Limb (tissue), 2 donors: ENCODE measurements at regions not wholly inside any gene's neighbourhood (a gene's known extent, or its start where the extent isn't known, plus 50 kb on each side); places are given as distances from the start of the nearest gene placed in this dataset.
"Not testable (repeated sequence)": the region's sequence is repeated elsewhere in the genome, so short reads cannot be mapped to it uniquely, and the experiment has no call there.

Experiments used
- DNase-seq, 2 donors: peaks; one replicate each; pipeline ENCODE4 v3.0.0-alpha.2; 2016; ENCODE audit errors: extremely low spot score in 2 of 2

DNA sequence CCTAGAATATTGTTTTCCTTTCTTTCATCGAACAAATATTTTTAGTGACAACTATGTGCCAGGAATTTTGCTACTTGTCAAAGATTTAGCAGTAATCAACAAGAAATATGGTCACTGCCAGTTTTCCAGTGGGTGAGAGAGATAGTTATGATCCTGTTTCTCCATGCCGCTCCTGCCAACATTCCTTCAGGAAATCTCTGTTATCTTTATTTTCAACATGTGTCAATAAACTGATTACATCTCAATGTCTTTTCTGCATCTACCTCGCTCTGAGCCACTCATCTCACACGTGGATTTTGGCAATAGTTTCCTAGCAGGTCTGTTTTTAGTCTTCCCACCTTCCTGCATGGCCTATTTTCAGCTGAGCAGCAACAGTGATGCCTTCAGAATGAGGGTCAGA, 650.0 kb upstream of the STXBP6 start:
- DNase-seq, result no peak

DNA sequence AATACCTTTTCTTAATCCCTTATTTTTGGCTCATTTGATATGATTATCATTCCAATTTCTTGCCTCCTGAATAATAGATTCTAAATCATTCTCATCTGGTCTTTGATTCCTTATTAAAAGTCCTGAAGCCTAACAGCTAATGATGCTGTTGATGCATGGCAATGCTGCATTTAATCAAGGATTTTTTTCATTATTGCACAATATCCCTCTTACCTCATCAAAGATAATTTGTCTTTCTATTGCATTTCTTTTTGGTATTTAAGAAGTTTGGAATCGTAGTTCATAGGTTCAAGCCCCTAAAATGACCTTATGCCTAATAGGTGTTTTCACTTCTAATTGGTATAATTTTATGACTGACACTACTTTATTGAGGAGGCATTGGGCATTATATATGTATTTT, 648.2 kb upstream of the STXBP6 start:
- no peak for DNase-seq

DNA sequence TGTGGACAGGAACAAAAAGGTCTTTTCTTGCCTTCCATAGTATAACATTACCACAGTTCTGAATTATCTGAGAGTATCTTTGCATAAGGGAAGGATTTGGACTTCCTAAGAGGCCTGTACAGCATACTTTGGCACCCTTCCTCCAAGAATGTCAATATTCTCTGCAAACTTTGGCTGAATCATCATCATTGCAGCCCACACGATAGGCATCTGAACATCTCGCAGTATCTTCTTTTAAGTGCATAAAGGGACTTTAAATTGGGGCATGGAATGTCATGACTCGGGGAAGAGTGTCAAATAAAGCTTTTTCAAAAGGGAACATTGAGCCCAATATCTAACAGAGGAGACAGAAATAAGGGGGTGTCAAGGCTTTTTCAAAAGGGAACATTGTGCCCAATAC, 646.2 kb upstream of the STXBP6 start:
- DNase-seq, result no peak

DNA sequence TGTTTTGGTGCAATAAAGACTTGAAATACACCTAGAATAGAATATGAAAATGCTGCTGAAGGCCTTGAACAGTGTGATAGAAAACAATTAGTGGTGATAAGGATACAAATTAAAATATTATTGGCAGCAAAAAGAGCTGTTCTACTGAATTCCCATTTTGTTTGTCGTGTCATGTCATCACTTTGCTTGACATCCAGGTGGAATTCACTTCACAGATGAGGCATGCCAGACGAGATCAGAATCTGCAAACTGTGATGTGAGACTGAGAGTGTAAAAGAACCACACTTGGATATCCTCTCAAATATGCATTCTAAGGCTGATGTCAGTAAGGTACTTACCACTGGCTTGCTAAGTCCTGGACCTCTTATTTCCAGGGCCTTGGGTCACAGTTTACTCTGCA, 635.1 kb upstream of the STXBP6 start:
- no peak for DNase-seq

DNA sequence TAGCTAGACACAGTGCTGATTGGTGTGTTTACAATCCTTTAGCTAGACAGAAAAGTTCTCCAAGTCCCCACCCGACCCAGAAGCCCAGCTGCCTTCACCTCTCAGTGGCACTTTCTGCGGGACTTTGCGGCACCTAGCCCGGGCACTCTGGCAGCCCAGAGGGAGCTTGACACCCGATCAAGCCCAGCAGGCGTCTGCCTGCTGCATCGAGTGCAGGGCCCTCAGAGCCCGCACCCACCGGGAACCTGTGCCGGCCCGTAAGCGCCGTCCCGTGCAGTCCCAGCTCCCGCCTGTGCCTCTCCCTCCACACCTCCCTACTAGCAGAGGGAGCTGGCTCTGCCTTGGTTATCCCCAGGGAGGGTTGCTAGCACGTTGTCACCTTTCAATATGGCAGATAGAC, 631.0 kb upstream of the STXBP6 start:
- DNase-seq, result no peak

DNA sequence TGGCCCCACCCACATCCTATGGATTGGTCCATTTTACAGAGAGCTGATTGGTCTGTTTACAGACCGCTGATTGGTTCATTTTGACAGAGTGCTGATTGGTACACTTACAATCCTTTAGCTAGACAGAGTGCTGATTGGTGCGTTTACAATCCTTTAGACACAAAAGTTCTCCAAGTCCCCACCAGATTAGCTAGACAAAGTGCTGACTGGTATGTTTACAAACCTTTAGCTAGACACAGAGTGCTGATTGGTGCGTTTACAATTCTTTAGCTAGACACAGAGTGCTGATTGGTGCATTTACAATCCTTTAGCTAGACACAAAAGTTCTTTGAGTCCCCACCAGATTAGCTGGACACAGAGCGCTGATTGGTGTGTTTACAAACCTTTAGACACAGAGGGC, 630.6 kb upstream of the STXBP6 start:
- DNase-seq, result not testable (repeated sequence)

DNA sequence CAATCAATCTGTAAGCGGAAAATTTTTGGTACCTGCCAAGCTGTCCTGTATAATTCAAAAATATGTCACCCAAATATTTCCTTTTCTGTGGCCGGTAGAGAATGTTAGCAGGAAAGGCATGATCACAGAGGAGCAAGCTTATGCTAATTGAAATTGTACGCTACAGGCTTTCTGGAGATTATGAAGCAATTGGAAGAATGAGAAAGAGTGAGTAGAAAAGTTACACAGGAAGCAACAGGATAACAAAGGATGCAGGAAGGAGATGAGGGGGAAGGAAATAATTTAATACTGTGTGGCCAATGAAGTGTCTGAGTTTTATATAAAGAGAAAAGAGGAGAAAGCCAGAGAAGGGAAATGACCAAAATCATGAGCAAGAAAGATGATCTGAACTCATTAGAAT, 627.2 kb upstream of the STXBP6 start:
- no peak for DNase-seq

DNA sequence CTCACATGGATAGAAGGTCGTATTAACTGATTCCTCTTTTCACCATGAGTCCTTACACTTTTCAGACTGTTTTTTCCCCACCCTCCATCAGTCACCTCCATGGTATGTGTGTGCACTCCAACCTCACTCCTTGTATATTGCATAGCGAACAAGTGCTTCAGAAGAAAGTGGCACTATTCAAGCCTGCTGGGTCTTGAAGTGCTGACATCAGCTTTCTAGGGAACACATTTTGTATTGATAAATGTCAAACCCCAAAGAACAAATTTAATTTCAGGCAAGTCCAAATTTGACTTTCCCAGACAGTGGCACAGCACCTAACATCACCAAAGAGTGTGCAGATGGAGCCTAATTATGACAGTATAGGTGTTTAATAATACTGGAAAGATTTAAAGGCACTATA, 617.4 kb upstream of the STXBP6 start:
- no peak for DNase-seq

DNA sequence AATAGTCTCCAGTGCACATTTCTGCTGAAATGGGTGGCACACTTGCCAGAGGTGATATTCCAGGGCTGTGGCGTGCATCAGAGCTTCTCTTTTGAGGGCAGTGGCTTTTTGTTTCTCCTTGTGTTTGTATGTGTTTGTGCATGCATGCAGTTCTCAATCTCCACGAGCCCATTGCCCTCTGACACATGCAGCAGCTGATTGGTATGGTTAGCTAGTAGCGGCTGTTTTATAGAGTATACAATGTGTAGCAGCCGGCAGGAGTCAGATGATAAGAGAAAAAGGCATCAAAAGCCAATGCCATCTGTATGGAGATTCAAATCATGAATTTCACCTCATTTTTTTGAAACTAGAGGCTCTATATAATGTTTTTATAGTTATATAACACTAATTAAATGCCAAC, 616.9 kb upstream of the STXBP6 start:
- no peak for DNase-seq

DNA sequence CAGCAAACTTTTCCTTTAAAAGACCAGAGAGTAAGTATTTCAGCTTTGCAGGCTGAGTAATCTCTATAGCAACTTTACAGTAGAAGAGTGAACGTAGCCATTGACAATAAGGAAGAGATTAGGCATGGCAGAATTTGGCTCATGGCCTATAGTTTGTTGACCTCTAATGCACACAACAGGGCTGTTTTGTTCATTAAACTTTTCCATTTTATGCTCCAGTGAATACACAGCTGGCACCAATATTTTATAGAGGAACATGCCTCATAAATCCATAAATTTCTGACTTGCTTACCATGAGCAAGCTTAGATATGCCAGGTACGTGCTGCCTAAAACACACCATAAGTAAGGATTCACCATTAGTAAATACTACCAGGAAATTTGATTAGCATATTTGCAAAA, 609.0 kb upstream of the STXBP6 start:
- no peak for DNase-seq

DNA sequence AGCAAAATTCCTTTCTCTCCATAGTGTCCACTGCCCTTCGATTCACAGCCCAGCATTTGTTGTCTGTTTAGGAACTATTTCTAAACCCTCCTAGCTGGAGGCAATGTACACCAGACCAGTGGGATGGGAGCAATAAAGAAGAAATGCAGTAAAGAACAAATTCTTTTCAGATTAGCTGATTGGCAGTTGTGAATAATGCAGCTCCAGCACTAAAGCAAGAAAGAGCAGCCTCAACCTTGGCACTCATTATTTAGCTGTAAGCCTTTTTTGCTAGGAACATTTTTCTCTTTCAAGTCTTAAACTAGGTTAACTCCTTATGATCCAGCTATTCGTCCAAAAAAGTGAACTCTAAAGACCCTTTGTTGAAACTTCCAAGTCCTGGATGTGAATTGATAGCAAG, 580.5 kb upstream of the STXBP6 start:
- no peak for DNase-seq

DNA sequence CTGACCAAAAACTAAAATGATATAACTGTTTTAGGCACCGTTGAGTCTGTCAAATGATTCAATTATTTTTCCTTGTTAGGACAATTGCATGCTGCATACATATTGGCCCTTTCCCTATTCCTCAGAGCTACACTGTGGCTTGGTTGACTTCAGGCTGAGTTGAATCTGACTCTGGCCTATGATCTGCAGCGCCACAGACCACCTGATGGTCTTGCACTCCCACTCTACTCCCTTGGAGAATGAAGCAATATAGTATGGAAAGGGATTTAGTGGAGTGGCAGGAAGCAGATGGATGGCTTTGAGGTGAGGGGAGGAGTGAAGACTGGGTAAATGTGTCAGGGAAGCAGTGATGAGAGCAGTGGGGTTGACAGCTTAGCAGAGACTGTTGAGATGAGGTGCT, 579.0 kb upstream of the STXBP6 start:
- no peak for DNase-seq

DNA sequence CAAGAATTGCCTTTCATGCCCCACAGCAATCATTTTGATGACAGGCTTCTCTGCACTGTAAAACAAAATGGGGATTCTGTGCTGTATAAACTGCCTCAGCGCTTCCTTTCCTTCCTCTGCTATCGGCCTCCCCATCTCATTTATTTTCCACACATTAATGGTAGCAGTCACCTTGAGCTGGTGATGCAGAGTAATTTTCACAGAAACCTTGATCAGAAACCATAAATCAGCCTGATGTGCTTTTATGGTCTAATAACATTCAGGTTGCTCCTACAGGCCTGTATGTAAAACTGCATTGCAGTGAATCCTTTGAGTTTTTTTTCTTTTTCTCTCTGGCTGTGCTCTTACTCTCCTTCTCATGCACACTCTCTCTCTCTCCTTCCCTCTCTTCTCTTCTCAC, 578.4 kb upstream of the STXBP6 start:
- peak in 1 of 2 donors; percentile 32 for DNase-seq

DNA sequence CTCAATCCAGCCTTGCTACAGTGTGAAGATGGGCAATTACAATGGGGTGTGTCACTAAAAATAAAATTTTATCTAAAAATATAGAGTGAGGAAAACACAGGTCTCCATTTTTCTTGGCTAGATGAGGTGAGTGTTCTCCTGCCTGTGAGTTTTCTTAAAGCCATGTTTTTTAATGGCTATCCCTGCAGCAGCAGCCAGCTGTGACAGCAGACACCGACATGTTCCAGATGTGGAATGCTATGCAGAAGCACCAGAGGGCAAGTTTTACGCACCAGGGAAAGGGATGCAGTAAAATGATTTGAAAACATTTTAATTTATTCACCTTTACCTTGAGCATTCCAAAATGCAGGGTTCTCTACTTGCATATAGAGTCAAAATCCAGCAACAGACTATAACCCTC, 577.0 kb upstream of the STXBP6 start:
- no peak for DNase-seq

DNA sequence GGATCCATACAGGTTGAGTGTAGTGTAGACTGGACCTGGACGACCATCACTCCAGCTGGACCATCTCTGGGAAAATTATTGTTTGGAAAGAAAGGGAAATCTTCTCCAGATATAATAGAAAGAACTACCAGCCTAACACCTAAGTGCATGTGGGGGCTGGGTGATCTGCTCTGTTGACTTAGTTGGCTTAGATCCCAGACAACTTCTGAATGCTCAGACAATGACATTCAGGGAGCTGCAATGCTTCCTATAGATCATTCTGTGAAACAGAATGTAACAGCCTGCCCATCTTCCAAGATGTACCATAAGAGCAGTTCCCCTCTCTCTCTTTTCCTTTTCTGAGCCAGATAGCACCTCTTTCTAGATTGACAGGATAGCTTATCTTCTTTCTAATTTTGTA, 572.8 kb upstream of the STXBP6 start:
- no peak for DNase-seq

DNA sequence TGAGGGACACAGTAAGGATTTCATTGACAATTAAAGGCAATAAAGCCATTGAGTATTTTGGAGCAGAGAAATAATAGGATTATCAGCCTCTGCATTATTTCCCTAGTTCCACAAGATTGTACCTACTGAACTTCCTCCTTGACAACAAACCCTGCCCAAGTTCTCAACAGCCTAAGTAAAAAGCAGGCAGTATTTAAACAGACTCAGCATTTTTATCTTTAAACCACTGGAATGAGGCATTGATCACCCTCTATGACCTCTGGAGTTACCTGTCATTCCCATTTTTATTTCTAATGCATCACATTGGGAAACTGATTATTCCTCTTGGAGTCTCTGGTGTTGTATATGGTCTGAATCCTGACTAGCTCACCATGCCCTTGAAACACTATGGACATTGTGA, 570.6 kb upstream of the STXBP6 start:
- DNase-seq, result no peak

DNA sequence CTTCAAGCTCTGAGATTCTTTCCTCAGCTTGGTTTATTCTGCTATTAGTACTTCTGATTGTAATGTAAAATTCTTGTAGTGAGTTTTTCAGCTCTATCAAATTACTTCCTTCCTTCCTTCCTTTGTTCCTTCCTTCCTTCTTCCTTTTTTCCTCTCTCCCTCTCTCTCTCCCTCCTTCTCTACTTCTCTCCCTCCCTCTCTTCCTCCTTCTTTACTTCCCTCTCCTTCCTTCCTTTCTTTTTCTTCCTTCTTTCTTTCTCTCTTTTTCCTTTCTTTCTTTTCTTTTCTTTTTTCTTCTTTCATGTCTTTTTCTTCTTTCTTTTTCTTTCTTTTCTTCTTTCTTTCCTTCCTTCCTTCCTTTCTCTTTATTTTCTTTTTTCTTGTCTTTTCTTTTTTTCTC, 565.2 kb upstream of the STXBP6 start:
- no peak for DNase-seq

DNA sequence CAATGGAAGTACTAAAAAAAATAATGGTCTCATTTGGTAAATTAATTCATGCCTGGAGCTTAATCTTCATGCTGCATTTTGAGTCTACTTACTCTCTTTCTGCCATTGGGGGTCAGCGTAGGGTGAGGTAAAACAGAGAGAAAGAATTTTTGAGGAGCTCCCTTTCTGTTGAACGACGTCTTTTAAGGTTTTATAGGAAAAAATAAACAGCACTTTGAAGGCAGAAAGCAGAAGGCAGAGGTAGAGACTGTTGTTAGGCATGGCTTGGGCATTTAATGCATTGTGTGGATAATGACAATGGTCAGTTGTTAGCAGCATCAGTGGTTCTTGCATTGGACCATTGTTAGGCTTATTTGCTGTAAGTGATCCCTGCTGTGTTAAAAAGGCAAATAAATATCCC, 557.2 kb upstream of the STXBP6 start:
- no peak for DNase-seq

DNA sequence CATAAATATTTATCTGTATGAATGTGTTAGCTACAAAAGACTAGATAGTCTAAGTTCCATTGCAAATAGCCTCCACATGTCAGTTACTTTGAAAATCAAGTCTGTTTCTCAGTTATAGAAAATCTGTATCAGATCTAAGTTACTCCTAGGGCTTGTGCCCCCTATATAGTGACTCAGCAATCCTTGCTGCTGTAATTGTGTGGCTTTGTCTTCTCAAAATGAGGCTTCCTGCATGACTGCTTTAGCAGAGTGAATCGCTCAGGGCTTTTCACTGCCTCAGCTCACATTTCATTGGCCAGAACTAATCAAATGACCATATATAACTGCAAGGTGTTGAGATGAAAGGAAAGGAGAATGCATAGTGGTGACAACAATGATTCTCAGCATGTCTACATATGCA, 552.2 kb upstream of the STXBP6 start:
- no peak for DNase-seq

DNA sequence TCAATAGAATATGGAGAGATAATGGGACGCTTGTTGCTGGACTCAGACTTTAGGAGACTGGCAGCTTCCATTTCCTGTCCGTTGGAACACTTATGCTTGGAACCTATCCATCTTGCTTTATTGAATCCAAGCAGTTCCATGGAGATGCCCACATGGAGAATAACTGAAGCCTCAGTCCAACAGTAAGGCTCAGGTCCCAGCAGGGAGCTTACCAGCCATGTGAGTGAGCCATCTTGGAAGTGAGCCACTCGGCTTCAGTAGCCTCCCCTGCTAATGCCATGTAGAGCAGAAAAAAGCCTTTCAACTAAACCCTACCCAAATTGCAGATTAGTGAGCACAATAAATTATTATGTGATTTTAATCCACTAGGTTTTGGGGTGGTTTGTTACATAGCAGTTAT, 538.8 kb upstream of the STXBP6 start:
- no peak for DNase-seq

DNA sequence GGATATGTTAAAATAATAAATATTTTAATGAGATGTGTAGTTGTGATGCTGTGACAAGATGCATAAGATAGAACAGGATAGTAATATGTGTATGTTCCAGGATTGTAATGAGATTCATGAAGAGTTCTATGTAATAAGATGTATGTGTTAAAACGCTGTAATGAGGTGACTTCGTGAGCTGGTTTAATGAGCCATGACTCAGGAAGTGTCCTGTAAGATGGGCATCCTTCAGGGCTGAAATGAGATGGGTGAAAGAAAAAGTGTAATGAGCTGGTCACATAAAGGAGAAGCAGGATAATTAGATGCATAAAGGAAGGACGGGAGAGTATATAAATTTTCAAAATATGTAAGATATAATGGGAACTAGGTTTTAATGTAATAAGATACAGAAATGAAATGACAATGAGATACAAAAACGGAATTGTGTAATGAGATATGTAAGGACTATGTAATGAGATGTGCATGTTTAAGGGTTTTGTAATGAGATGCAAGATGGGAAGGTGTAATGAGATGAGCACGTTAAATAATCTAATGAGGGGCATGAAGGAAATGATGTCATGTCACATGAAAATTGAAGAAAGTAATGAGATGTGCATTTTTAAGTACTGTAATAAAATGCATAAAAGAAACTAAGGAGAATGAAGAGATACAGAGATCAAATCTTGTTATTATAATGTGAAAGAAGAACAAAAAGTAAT, 524.8 kb upstream of the STXBP6 start:
- DNase-seq, result no peak

DNA sequence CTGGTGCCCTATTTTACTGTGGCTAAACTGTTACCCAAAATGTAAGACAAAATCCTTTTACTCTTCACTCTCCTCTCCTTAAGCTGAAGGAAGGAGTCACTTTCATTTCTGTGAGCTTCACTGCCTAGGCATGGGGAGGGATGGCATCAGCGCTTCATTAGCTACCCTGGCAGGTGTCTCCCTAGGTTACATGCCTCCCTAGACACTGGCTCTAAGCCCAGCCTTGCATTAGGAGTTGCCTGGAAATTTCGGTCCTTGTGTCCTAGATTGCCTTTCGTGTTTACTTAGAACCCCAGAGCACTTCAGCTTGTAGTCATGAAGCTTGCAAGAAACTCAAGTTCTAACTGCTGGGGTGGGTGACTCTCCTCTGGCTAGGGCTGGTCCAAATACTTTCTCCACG, 520.5 kb upstream of the STXBP6 start:
- DNase-seq, result no peak

DNA sequence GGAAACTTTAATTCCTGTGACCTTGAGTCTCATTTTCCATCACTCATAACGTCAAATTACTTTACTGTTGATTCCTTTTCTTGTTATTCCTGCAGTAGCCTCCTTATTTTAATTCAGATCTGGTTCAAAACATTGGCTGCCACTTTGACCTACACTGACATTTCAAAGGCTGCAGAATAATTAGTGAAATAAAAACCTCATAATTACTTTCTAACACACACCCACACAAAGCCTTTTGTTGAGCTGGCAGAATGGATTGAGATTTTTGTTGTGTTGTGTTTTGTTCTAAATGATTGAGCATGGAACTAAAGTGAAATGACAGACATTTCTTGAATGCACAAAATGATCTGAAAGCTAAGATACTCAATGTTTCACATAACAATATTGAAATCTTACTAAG, 507.5 kb upstream of the STXBP6 start:
- no peak for DNase-seq

DNA sequence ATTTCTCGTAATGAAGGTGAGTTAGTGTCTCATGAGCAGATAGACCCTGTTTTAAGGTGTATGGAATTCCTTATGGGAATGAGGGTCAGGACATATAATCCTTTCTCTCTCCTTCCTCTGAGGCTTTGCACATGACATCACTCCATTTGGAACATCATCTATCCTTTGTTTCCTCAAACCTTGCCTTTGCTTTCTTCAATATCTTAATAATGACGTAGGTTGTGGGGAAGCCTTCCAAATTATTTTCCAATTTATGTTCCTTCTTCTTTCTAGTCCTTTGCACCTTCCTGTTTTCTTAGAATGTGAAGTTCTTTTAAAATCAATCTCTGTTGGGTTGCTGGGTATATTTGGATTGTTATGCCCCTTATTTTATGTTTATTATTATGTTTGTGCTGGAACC, 502.9 kb upstream of the STXBP6 start:
- no peak for DNase-seq
